K562 (cell line): ENCODE measurements at regions not wholly inside any gene's neighbourhood (a gene's known extent, or its start where the extent isn't known, plus 50 kb on each side); places are given as distances from the start of the nearest gene placed in this dataset.

Experiments used
- PRPF4 ChIP-seq: fragments of 200-400 bp; formaldehyde crosslinking; IDR thresholded peaks from one replicate; pipeline ENCODE4 v1.6.1; 2017; ENCODE audit warnings: low read length, low read depth, mild to moderate bottlenecking; ENCODE audit not compliant: insufficient read depth, poor library complexity, severe bottlenecking
- RB1 ChIP-seq: fragments of 450-650 bp; IDR thresholded peaks from 2 replicates; pipeline ENCODE4 v1.6.1; 2017; ENCODE audit warnings: low read depth, mild to moderate bottlenecking
- REST ChIP-seq, 2 experiments: fragments of 450-650 bp; formaldehyde crosslinking in 1 of 2; IDR thresholded peaks; 2 replicates each; pipeline versions ENCODE4 v1.4.0 to v1.6.1; 2014 to 2020; ENCODE audit warnings: mild to moderate bottlenecking in 2 of 2, borderline replicate concordance in 1 of 2, low read depth in 1 of 2
- ZBTB5 ChIP-seq: fragments of 450-650 bp; IDR thresholded peaks from 2 replicates; pipeline ENCODE4 v1.6.1; 2017; ENCODE audit warnings: antibody characterized with exemption
- ZHX1 ChIP-seq: fragments of 150-350 bp; conservative IDR thresholded peaks from 2 replicates; pipeline ENCODE4 v1.6.1; 2014; ENCODE audit warnings: low read length

GRCh38 chr2:57562495-57562894, 484.1 kb upstream of the VRK2 start (continued):
- no peak for TF ChIP-seq REST (IDR thresholded peaks at IDR 0.05; ENCODE audit: borderline replicate concordance)
- TF ChIP-seq REST (CRISPR knock-in tag; IDR thresholded peaks at IDR 0.05; ENCODE audit: low read depth): no peak
- TF ChIP-seq RB1: no peak
- TF ChIP-seq ZBTB5: no peak
- no peak for TF ChIP-seq ZHX1
- no peak for TF ChIP-seq PRPF4
- TF ChIP-seq, all 486 proteins: peak for 0
